HG02571 (cell line): ENCODE measurements at regions not wholly inside any gene's neighbourhood (a gene's known extent, or its start where the extent isn't known, plus 50 kb on each side); places are given as distances from the start of the nearest gene placed in this dataset.
A peak's percentile ranks its signal among the peaks of the same experiment; 100 is the strongest.

Source experiments
- ATAC-seq: cut with Tn5 transposase; IDR thresholded peaks from one replicate; pipeline ENCODE4 v1.9.1; 2021; ENCODE audit warnings: mild to moderate bottlenecking, moderate library complexity; ENCODE audit not compliant: unreplicated experiment

DNA sequence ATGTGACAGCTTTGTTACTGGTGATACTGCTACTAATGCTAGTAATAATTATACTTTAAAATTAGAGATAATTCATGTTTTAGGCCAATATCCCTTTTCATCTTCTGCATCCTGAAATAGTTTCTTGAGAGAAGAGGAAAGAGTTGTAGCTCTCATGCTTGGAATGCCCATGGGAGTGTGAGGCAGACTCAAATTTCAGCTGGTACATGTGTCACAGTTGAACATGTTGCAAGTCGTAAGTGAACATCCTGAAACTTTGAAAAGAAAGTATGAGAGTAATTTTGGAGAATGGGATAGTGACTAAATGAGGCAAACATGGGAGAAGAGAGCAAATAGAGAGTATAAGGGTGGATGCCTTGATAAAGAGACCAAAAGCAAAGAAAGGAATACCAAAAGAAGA, 168.0 kb downstream of the TMTC3 start:
- ATAC-seq, result no peak

- no peak for ATAC-seq
Observed at GRCh38 chr12:88310666-88311065, 168.6 kb downstream of the TMTC3 start.

- ATAC-seq, result no peak
Observed at GRCh38 chr12:88313554-88313953, 171.4 kb downstream of the TMTC3 start.

GRCh38 chr12:88314706-88315105, 172.6 kb downstream of the TMTC3 start:
- ATAC-seq, result no peak

DNA sequence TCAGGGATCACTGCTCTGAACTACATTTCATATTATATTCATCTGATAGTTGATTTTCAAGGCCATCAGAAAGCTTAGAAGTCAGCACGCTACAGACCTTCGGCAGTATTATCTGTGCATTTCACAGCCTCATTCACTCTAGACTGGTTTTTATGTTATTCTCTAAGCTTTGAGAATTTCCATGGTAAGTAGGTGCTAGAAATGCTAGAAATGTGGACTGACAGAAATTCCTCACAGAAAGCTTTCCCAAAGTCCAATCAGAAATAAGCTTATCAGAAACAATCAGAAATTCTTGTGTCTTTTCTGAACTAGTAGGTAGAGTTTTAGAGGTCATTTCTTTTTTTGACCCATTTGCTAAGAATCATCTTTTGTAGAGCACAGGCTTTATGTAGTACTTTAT, 176.6 kb downstream of the TMTC3 start:
- ATAC-seq, result no peak

GRCh38 chr12:88325076-88325815, 183.1 kb downstream of the TMTC3 start:
- ATAC-seq, result no peak

GRCh38 chr12:88325816-88326189, 183.7 kb downstream of the TMTC3 start:
- ATAC-seq, result no peak

GRCh38 chr12:88327276-88327675, 185.2 kb downstream of the TMTC3 start:
- ATAC-seq, result no peak

GRCh38 chr12:88328090-88328489, 186.0 kb downstream of the TMTC3 start:
- no peak for ATAC-seq

GRCh38 chr12:88329833-88330232, 187.7 kb downstream of the TMTC3 start:
- ATAC-seq, result no peak

DNA sequence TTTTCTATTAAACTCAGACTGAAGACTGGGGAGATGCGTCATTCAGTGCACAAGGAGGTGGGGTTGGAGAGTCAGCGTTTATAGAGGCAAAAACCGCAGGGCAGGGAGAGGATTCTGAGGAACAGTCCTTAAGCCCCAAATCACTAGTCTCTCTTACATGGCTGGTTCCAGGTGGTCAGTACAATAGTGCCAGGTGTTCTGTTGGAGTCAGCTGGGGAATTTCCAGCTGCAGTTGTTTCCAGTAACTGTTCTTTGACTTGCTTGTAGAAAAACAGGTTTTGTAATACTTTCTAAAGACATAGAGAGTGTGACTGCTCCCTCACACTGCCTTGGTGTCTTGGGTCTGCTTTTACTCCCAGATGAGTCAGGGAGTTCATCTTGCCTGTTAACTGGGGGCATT, 192.2 kb downstream of the TMTC3 start:
- peak; percentile 68 for ATAC-seq

DNA sequence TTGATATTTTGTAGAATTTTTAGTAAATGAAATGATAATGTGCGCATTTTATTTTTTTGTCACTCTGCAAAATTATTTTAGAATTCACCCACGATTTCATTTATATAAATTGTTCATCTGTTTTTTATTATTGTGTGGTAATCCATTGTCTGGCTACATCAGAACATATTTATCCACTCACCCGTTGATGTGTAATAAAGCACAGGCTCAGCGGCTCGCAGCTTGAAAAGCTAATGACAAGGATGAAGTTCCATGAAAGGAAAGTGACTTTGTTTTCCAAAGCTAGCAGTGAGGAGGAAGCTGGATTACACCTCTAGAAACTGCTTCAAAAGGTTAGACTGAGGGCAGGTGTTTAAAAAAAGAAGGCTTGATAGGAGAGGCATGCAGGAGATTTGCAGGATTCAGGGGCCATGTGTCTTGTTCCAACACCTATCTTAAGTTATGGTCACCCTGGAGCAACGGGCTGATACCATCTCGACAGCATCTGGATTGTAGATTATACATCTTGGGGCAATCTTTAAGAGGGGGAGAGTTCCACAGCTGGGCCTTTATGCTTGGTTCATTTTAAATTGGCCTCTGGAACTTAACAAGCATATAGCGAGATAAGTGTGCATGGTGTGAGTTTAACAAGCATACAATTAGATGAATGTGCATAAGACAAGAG, 194.1 kb downstream of the TMTC3 start:
- no peak for ATAC-seq

GRCh38 chr12:88338486-88338885, 196.4 kb downstream of the TMTC3 start:
- ATAC-seq, result no peak

- no peak for ATAC-seq
Observed at GRCh38 chr12:88339254-88339949, 197.3 kb downstream of the TMTC3 start.

GRCh38 chr12:88339966-88340365, 197.9 kb downstream of the TMTC3 start:
- ATAC-seq, result no peak

DNA sequence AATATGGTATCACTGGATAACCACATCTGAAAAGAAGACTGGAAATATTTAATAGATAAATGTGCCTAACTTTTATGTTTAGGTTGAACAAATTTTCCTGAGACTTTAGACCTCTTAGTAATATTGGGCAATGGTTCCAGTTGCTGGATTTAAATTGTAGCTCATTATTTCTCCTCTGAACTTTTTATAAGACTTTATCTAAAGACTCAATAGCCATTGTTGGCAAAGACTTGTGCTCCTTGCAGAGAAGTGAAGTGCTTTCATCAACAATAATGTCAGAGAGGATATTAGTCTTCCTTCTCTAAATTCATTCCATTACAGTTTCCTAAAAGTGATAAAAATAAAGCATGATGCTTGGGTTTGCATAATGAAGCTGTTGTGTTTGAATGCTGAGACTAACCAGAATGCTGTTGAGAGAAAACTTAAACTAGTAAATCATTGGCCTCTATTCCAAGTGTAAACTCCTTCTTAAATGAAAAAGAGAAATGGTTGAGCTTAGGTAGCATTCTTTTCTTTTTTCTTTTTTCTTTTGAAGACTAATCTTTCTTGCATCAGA, 200.2 kb downstream of the TMTC3 start:
- no peak for ATAC-seq

DNA sequence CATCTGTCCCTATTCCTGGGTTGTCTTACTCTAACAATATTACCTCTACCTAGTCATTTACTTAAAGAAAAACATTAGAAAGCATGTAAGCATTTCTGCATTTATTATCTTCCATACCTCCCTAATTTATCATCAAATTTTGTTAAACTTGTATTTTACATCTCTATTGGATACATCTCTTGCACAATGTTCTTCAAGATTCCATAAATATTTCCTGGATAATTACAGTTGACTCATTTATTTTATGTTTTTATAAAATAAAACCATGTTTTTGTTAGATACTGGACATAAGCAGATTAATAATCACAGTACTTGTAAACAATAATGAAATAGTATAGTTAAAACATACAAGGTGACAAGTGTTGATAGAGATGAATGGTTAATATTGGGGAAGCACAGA, 209.0 kb downstream of the TMTC3 start:
- ATAC-seq, result no peak

DNA sequence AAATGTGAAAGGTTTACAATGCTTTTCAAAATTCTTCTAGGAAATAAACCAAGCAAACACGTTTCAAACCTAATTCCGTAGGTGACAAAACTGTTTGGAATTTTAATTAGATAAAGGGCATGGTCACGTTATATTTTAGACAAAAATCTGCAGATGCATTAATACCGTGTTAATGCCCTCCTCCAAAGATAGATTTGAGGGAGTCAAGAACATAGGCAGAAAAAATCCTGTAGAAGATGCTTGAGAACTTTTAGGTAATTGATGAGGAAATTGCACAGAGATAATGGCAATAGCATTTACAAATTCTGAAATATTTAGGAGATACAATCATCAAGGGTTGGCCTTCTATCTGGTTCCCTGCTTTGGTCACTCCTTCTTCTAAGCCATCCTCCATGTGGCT, 212.6 kb downstream of the TMTC3 start:
- ATAC-seq, result no peak

- ATAC-seq, result no peak
Observed at GRCh38 chr12:88360343-88360742, 218.2 kb downstream of the TMTC3 start.

DNA sequence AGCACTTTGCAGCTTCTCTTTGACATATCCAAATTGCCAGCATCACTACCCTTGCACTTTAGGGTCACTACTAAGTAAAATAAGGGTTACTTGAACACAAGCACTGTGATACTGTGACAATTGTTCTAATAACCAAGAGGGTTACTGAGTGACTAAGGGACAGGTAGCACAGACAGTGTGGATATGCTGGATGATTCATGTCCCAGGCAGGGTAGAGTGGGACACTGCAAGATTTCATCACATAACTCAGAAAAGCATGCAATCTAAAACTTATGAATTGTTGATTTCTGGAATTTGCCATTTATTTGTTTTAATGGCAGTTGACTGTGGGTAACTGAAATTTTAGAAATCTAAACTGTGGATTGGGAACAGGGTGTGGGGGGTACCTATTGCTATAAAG, 218.8 kb downstream of the KITLG start:
- ATAC-seq, result no peak

- no peak for ATAC-seq
Observed at GRCh38 chr12:88362439-88362838, 217.8 kb downstream of the KITLG start.

GRCh38 chr12:88365403-88365802, 214.9 kb downstream of the KITLG start:
- ATAC-seq, result no peak
